ENCODE measurements at regions not wholly inside any gene's neighbourhood (a gene's known extent, or its start where the extent isn't known, plus 50 kb on each side); places are given as distances from the start of the nearest gene placed in this dataset.

DNA sequence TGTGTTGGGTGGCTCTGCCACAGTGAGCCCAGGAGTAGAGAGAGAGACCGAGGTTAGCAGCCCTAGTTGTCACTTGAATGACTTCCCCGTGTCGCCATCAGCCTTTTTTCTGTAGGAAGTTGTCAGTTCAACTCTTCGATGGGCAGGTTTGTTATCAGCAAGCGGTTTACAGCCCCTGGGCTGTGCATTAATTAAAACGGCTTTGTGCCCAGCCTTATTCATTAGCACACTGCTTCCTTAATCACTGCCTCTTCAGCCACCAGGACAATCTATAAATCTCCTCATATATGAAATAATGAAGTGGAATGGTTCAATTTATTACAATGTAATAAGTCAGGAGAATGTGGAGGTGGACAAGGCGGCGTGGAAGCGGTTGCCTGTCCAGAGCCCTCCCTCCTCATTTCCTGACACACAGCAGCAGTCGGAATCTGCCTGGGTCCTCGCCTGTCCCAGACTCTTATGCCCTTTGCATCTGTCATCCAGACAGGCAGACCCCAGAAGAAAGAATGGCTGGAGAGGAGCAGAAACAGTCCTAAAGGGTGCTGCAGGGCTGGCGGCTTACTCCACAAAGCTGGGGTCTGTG is 122.4 kb upstream of the OPCML start:
- ChIA-PET POLR2A (no interaction called here), CTCF (no interaction called here)
- TF ChIP-seq, protein P1, sequence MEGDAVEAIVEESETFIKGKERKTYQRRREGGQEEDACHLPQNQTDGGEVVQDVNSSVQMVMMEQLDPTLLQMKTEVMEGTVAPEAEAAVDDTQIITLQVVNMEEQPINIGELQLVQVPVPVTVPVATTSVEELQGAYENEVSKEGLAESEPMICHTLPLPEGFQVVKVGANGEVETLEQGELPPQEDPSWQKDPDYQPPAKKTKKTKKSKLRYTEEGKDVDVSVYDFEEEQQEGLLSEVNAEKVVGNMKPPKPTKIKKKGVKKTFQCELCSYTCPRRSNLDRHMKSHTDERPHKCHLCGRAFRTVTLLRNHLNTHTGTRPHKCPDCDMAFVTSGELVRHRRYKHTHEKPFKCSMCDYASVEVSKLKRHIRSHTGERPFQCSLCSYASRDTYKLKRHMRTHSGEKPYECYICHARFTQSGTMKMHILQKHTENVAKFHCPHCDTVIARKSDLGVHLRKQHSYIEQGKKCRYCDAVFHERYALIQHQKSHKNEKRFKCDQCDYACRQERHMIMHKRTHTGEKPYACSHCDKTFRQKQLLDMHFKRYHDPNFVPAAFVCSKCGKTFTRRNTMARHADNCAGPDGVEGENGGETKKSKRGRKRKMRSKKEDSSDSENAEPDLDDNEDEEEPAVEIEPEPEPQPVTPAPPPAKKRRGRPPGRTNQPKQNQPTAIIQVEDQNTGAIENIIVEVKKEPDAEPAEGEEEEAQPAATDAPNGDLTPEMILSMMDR (IDR thresholded peaks at IDR 0.05; ENCODE audit: insufficient read depth, low read length, missing control alignments): no peak

GRCh38 chr11:133653336-133653735 is 121.0 kb upstream of the OPCML start:
- ChIA-PET CTCF (no interaction called here), POLR2A (no interaction called here)
- DNase-seq (ENCODE audit: low read depth, low spot score): no peak
- H3K4me3 ChIP-seq (ENCODE audit: low read depth, low read length): no peak overlapping the region
- TF ChIP-seq, protein P1 (IDR thresholded peaks at IDR 0.05; ENCODE audit: insufficient read depth, low read length, missing control alignments): no peak

More for the DNA sequence above, 122.4 kb upstream of the OPCML start:
- no peak for DNase-seq (ENCODE audit: low read depth, low spot score)
- H3K4me3 ChIP-seq (ENCODE audit: low read depth, low read length): no peak overlapping the region

- ChIA-PET POLR2A (no interaction called here), CTCF (no interaction called here)
- TF ChIP-seq, protein P1 (IDR thresholded peaks at IDR 0.05; ENCODE audit: insufficient read depth, low read length, missing control alignments): no peak
- no peak overlapping the region for H3K4me3 ChIP-seq (ENCODE audit: low read depth, low read length)
- DNase-seq (ENCODE audit: low read depth, low spot score): no peak
Measured at GRCh38 chr11:133650082-133650481, 117.8 kb upstream of the OPCML start.

GRCh38 chr11:133649040-133649439 is 116.7 kb upstream of the OPCML start:
- TF ChIP-seq, protein P1 (IDR thresholded peaks at IDR 0.05; ENCODE audit: insufficient read depth, low read length, missing control alignments): no peak
- ChIA-PET CTCF (no interaction called here), POLR2A (no interaction called here)

GRCh38 chr11:133639408-133639807 is 107.1 kb upstream of the OPCML start:
- DNase-seq (ENCODE audit: low read depth, low spot score): no peak
- ChIA-PET POLR2A (no interaction called here), CTCF (no interaction called here)
- TF ChIP-seq, protein P1 (IDR thresholded peaks at IDR 0.05; ENCODE audit: insufficient read depth, low read length, missing control alignments): no peak
- no peak overlapping the region for H3K4me3 ChIP-seq (ENCODE audit: low read depth, low read length)

More at GRCh38 chr11:133649040-133649439, 116.7 kb upstream of the OPCML start:
- no peak for DNase-seq (ENCODE audit: low read depth, low spot score)
- H3K4me3 ChIP-seq (ENCODE audit: low read depth, low read length): no peak overlapping the region

DNA sequence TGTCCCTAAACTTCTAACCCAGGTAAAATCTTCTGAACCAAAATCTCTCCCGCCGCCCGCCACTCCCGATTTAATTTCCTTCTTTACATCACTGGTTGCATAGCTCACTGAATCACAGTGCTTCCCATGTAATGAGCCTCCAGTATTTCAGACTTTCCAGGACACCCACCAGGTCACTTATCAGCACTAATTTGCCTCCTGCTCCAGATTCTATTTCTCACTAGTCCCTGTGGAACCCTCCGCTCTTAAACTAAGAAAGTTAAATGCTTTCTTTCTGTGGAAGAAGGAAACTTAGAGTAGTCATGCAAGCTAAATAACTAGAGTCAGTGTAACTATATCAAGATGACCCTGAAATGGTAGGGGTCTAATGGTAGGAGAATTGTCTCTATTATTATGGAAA is 106.6 kb upstream of the OPCML start:
- TF ChIP-seq, protein P1 (IDR thresholded peaks at IDR 0.05; ENCODE audit: insufficient read depth, low read length, missing control alignments): no peak
- ChIA-PET POLR2A (no interaction called here), CTCF (no interaction called here)
- no peak for DNase-seq (ENCODE audit: low read depth, low spot score)
- H3K4me3 ChIP-seq (ENCODE audit: low read depth, low read length): no peak overlapping the region

Measured in AG04449 (cell line).